ENCODE measurements at regions not wholly inside any gene's neighbourhood (a gene's known extent, or its start where the extent isn't known, plus 50 kb on each side); places are given as distances from the start of the nearest gene placed in this dataset.

DNA sequence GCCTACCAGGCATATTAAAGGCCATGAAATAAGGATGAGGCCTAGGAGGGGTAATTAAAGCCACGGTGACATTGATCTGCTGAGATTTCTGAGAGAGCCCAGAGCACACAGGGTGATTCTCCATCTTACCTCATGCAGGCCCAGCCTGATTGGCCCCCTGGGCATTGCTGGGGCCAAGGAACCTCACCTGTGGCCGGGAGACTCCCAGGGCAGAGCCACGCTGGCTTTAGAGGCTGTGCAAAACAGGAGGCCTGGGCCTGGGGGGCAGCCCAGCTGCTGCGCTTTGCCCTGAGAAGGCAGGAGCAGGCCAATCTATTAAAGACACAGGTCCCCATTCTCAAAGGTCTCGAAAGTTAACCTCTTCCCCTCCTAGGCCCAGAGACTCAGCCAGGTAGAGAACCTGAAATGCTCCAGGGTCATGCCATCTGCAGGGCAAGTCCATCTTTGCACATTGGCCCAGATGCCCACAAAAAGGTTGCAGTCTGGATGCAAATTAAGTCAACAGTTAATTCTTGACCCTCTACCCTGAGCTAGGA, 1099.7 kb downstream of the BCL11B start:
- no peak overlapping the region for H3K9ac ChIP-seq (ENCODE audit: extremely low read depth, low read length, poor library complexity, severe bottlenecking)
- no peaks in the 10 kb centered on the region for H3K27me3 ChIP-seq (ENCODE audit: control insufficient read depth, insufficient read depth, low read length, poor library complexity, severe bottlenecking)
- Mint-ChIP-seq H3K36me3 (ENCODE audit: low read depth) (no peaks in the 10 kb centered on the region), H3K27ac (no peak overlapping the region), H3K4me1 (peaks cover 13% of the 10 kb centered on the region), H3K9me3 (no peaks in the 10 kb centered on the region), H3K27me3 (ENCODE audit: insufficient read depth) (peaks cover 3% of the 10 kb centered on the region), H3K4me3 (no peak overlapping the region)
- H3K9me3 ChIP-seq (ENCODE audit: control insufficient read depth, low read length), result no peaks in the 10 kb centered on the region
- no peak overlapping the region for H3K4me3 ChIP-seq (ENCODE audit: low read length)
- H3K4me1 ChIP-seq (ENCODE audit: control insufficient read depth, insufficient read depth, low read length), result peaks cover 4% of the 10 kb centered on the region
- H3K27ac ChIP-seq (ENCODE audit: low read depth, low read length), result no peak overlapping the region
- TF ChIP-seq CTCF (conservative IDR thresholded peaks at IDR 0.05), result no peak
- 86 to 90% methylated on average over 2 to 5 of the region's 5 CpGs for WGBS, 2 experiments (ENCODE audit: insufficient coverage in 1 of 2, insufficient read length in 1 of 2)
- no peak for DNase-seq
- H3K36me3 ChIP-seq (ENCODE audit: control insufficient read depth, insufficient read depth, low read length), result no peaks in the 10 kb centered on the region

DNA sequence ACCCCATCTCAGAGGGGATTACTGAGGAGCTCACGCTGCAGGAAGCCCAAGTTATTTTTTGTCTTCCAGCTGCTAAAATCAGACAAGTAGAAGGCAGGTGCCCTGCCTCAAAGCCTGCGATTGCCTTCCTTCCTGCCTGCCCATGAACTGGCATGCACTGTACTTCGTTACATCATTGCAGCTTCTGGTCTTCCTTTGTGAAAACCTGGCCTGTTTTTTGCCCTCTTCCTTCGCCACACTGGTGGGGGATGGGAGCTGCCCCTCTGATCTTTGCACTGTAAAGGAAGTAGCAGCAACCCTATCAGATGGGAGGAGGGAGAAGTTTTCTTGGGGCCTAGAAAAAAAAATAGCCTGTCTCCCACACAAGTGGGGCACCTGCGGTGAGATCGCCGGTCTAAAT, 1098.7 kb downstream of the BCL11B start:
- Histone ChIP-seq H3K9me3 (ENCODE audit: control insufficient read depth, low read length) (no peaks in the 10 kb centered on the region), H3K27me3 (ENCODE audit: control insufficient read depth, insufficient read depth, low read length, poor library complexity, severe bottlenecking) (no peaks in the 10 kb centered on the region), H3K9ac (ENCODE audit: extremely low read depth, low read length, poor library complexity, severe bottlenecking) (no peak overlapping the region), H3K4me1 (ENCODE audit: control insufficient read depth, insufficient read depth, low read length) (peaks cover 4% of the 10 kb centered on the region), H3K27ac (ENCODE audit: low read depth, low read length) (no peak overlapping the region), H3K36me3 (ENCODE audit: control insufficient read depth, insufficient read depth, low read length) (no peaks in the 10 kb centered on the region), H3K4me3 (ENCODE audit: low read length) (no peak overlapping the region)
- no peak for DNase-seq
- peaks cover 13% of the 10 kb centered on the region for H3K4me1 Mint-ChIP-seq
- H3K27me3 Mint-ChIP-seq (ENCODE audit: insufficient read depth), result peaks cover 3% of the 10 kb centered on the region
- no peaks in the 10 kb centered on the region for H3K36me3 Mint-ChIP-seq (ENCODE audit: low read depth)
- H3K4me3 Mint-ChIP-seq, result no peak overlapping the region
- no peak for TF ChIP-seq CTCF (conservative IDR thresholded peaks at IDR 0.05)
- 85 to 88% methylated on average over 6 to 7 of the region's 7 CpGs for WGBS, 2 experiments (ENCODE audit: insufficient coverage in 1 of 2, insufficient read length in 1 of 2)
- no peaks in the 10 kb centered on the region for H3K9me3 Mint-ChIP-seq
- H3K27ac Mint-ChIP-seq, result no peak overlapping the region

DNA sequence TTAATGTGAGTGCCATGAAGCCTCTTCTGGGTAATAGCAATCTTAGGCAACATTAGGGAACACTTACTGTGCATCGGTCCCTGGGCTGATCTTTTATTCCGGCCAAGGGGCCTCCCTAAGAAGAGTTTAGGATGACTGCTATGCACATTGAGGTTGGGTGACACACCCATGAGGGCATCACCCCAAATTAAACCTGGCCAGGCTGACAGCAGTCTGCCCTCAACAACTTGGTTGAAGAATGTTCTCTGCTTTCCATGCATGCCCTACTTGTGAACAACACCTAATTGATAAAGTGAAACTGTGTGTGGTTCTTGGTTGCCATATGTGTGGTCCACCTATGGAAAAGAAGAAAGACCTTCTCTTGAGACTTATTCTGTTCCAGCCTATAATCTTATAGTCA, 1098.0 kb downstream of the BCL11B start:
- Mint-ChIP-seq H3K4me3 (no peak overlapping the region), H3K36me3 (ENCODE audit: low read depth) (no peaks in the 10 kb centered on the region), H3K4me1 (peaks cover 13% of the 10 kb centered on the region), H3K27ac (no peak overlapping the region), H3K9me3 (no peaks in the 10 kb centered on the region), H3K27me3 (ENCODE audit: insufficient read depth) (no peaks in the 10 kb centered on the region)
- no peak for DNase-seq
- Histone ChIP-seq H3K27ac (ENCODE audit: low read depth, low read length) (no peak overlapping the region), H3K36me3 (ENCODE audit: control insufficient read depth, insufficient read depth, low read length) (no peaks in the 10 kb centered on the region), H3K9ac (ENCODE audit: extremely low read depth, low read length, poor library complexity, severe bottlenecking) (no peak overlapping the region), H3K4me3 (ENCODE audit: low read length) (no peak overlapping the region), H3K9me3 (ENCODE audit: control insufficient read depth, low read length) (no peaks in the 10 kb centered on the region), H3K27me3 (ENCODE audit: control insufficient read depth, insufficient read depth, low read length, poor library complexity, severe bottlenecking) (no peaks in the 10 kb centered on the region), H3K4me1 (ENCODE audit: control insufficient read depth, insufficient read depth, low read length) (peaks cover 4% of the 10 kb centered on the region)
- TF ChIP-seq CTCF (conservative IDR thresholded peaks at IDR 0.05), result no peak
- 64 to 75% methylated on average over 2 of the region's 2 CpGs for WGBS, 2 experiments (ENCODE audit: insufficient coverage in 1 of 2, insufficient read length in 1 of 2)

Data from endodermal cell (in vitro differentiated cells).